K562 (cell line): ENCODE measurements at regions not wholly inside any gene's neighbourhood (a gene's known extent, or its start where the extent isn't known, plus 50 kb on each side); places are given as distances from the start of the nearest gene placed in this dataset.

ENCODE experiments used
- ATAC-seq: fragments of 200-7000 bp; cut with Tn5 transposase; 3 replicates; pipeline ENCODE4 v1.9.1; 2020; ENCODE audit warnings: moderate library complexity
- BruUV-seq: library from RNA; stranded (reverse); fragments of 400-500 nt; replicated peaks from 2 replicates; lab custom pipeline; 2021; lab: Mats Ljungman, UMichigan
- CTCF ChIA-PET: fragments of 300-600 bp; formaldehyde crosslinking; extraction: SDS; loops from one replicate; lab custom pipeline; 2021; ENCODE audit warnings: low intra/inter-chr PET ratio; lab: Yijun Ruan, JAX
- POLR2A ChIA-PET: fragments of 300-600, 350-650 bp; sonication (Branson Sonifier 250); formaldehyde crosslinking; extraction: SDS; loops from one replicate; lab custom pipeline; 2021; ENCODE audit warnings: antibody characterized with exemption, inconsistent platforms; lab: Yijun Ruan, JAX
- DNase-seq, 4 experiments: peaks; one replicate each; pipeline versions ENCODE4 v3.0.0 to v3.0.0-alpha.2; 2011 to 2018; ENCODE audit warnings: low spot score in 3 of 4, mixed read lengths in 3 of 4; ENCODE audit errors: extremely low read depth in 1 of 4
- FAIRE-seq: peaks from 2 replicates; lab custom pipeline; 2011; peaks lifted over from hg19 to GRCh38; lab: Jason Lieb, UNC
- H2AFZ ChIP-seq: 2 replicates; pipeline ENCODE4 v1.6.0; 2011; ENCODE audit warnings: low read depth, low read length, control low read depth, inconsistent platforms
- H3K27ac ChIP-seq: fragments of 200-600 bp; 3 replicates; pipeline ENCODE4 v1.8.0; 2011; ENCODE audit warnings: low read depth, mild to moderate bottlenecking, control low read depth, inconsistent platforms, low read length, moderate library complexity, mixed read lengths; ENCODE audit errors: extremely low read depth
- H3K27me3 ChIP-seq, 2 experiments: fragments of 300-600 bp in 1 of 2; 2 replicates in 1 of 2; 3 replicates in 1 of 2; pipeline versions ENCODE4 v1.6.0 to v1.8.0; 2011; ENCODE audit warnings: inconsistent platforms in 2 of 2, low read length in 2 of 2, mild to moderate bottlenecking in 1 of 2, mixed read lengths in 1 of 2, moderate library complexity in 1 of 2; ENCODE audit not compliant: control insufficient read depth in 2 of 2, insufficient read depth in 2 of 2
- H3K36me3 ChIP-seq: fragments of 300-600 bp; 3 replicates; pipeline ENCODE4 v1.8.0; 2011; ENCODE audit warnings: mild to moderate bottlenecking, low read length, inconsistent platforms; ENCODE audit not compliant: control insufficient read depth, insufficient read depth
- H3K4me1 ChIP-seq, 2 experiments: fragments of 200-600 bp in 1 of 2; replicated peaks in 1 of 2; 2 replicates in 1 of 2; 3 replicates in 1 of 2; pipeline versions ENCODE4 v1.5.1 to v1.8.0; 2011; ENCODE audit warnings: inconsistent platforms in 2 of 2, low read length in 2 of 2, mild to moderate bottlenecking in 1 of 2, mixed read lengths in 1 of 2, moderate library complexity in 1 of 2; ENCODE audit not compliant: control insufficient read depth in 2 of 2, insufficient read depth in 2 of 2
- H3K4me2 ChIP-seq: 2 replicates; pipeline ENCODE4 v1.6.1; 2011; ENCODE audit warnings: low read length, control low read depth, inconsistent platforms, mixed read lengths; ENCODE audit not compliant: insufficient read depth
- H3K4me3 ChIP-seq: fragments of 200-600 bp; sonication (generic), shearing (Covaris generic); 2 replicates; pipeline ENCODE4 v1.5.1; 2016; ENCODE audit warnings: control low read depth, inconsistent platforms
- H3K79me2 ChIP-seq: fragments of 200-600 bp; 3 replicates; pipeline ENCODE4 v1.8.0; 2011; ENCODE audit warnings: low read length, inconsistent platforms; ENCODE audit not compliant: control insufficient read depth, insufficient read depth
- H3K9ac ChIP-seq, 2 experiments: 2 replicates each; pipeline versions ENCODE4 v1.6.0 to v1.6.1; 2011; ENCODE audit warnings: low read depth in 2 of 2, low read length in 2 of 2, control low read depth in 1 of 2, inconsistent platforms in 1 of 2, mild to moderate bottlenecking in 1 of 2, mixed read lengths in 1 of 2; ENCODE audit not compliant: insufficient read depth in 1 of 2
- H3K9me1 ChIP-seq: one replicate; pipeline ENCODE4 v1.6.0; 2011; ENCODE audit warnings: inconsistent platforms, mild to moderate bottlenecking, low read length, moderate library complexity; ENCODE audit not compliant: control insufficient read depth, insufficient read depth
- H3K9me3 ChIP-seq: replicated peaks from 2 replicates; pipeline ENCODE4 v1.5.1; 2011; ENCODE audit warnings: low read depth, low read length, inconsistent platforms; ENCODE audit not compliant: control insufficient read depth, insufficient read depth
- H4K20me1 ChIP-seq: replicated peaks from 2 replicates; pipeline ENCODE4 v1.6.1; 2011; ENCODE audit warnings: low read length, inconsistent platforms, mixed read lengths; ENCODE audit not compliant: control insufficient read depth, insufficient read depth
- BHLHE40 ChIP-seq: IDR thresholded peaks from 2 replicates; pipeline ENCODE4 v1.6.1; 2011; ENCODE audit warnings: low read length, improper control_type of control experiment
- CCNT2 ChIP-seq: IDR thresholded peaks from 2 replicates; pipeline ENCODE4 v1.6.1; 2011; ENCODE audit warnings: borderline replicate concordance, low read depth, mild to moderate bottlenecking, moderate library complexity, mixed read lengths, low read length; ENCODE audit not compliant: insufficient read length; ENCODE audit errors: extremely low read depth
- EHMT2 ChIP-seq: fragments of 450-650 bp; IDR thresholded peaks from 2 replicates; pipeline ENCODE4 v1.6.1; 2018; ENCODE audit warnings: antibody characterized with exemption
- HDAC3 ChIP-seq: fragments of 450-650 bp; IDR thresholded peaks from 2 replicates; pipeline ENCODE4 v1.6.1; 2018; ENCODE audit warnings: borderline replicate concordance, mild to moderate bottlenecking, moderate library complexity; ENCODE audit not compliant: partially characterized antibody
- HIVEP1 ChIP-seq: fragments of 250-450 bp; sonication (Bioruptor Pico); IDR thresholded peaks from 2 replicates; pipeline ENCODE4 v1.4.0; 2020; ENCODE audit warnings: mild to moderate bottlenecking
- MEF2A ChIP-seq: IDR thresholded peaks from 2 replicates; pipeline ENCODE4 v1.6.1; 2011; ENCODE audit warnings: low read depth, mild to moderate bottlenecking, low read length, moderate library complexity; ENCODE audit not compliant: control insufficient read depth
- POLR2B ChIP-seq: fragments of 450-650 bp; IDR thresholded peaks from 2 replicates; pipeline ENCODE4 v1.6.1; 2018; ENCODE audit warnings: low read depth; ENCODE audit not compliant: partially characterized antibody
- SMARCC2 ChIP-seq: fragments of 450-650 bp; IDR thresholded peaks from 2 replicates; pipeline ENCODE4 v1.6.1; 2017; ENCODE audit warnings: antibody characterized with exemption, moderate library complexity, mild to moderate bottlenecking, low read depth
- TEAD4 ChIP-seq, 2 experiments: sonication (generic) in 1 of 2; formaldehyde crosslinking in 1 of 2; IDR thresholded peaks; 2 replicates each; pipeline versions ENCODE4 v1.6.1 to v1.8.0; 2012 to 2022; ENCODE audit warnings: borderline replicate concordance in 1 of 2, inconsistent platforms in 1 of 2, low read length in 1 of 2, mild to moderate bottlenecking in 1 of 2, missing genetic modification reagents in 1 of 2
- XRCC4 ChIP-seq: IDR thresholded peaks from one replicate; pipeline ENCODE4 v1.6.1; 2011; ENCODE audit not compliant: insufficient read depth, insufficient read length; ENCODE audit errors: extremely low read depth
- YY1 ChIP-seq, 3 experiments: IDR thresholded peaks; 2 replicates each; pipeline ENCODE4 v1.6.1; 2011; ENCODE audit warnings: low read length in 2 of 3, mild to moderate bottlenecking in 2 of 3, moderate library complexity in 2 of 3, borderline replicate concordance in 1 of 3, control low read depth in 1 of 3, low read depth in 1 of 3; ENCODE audit not compliant: insufficient read depth in 3 of 3, insufficient replicate concordance in 2 of 3, control insufficient read depth in 1 of 3, insufficient read length in 1 of 3; ENCODE audit errors: extremely low read depth in 1 of 3
- ZKSCAN8 ChIP-seq: fragments of 200-800 bp; sonication (Bioruptor generic); IDR thresholded peaks from 2 replicates; pipeline ENCODE4 v1.6.1; 2016; ENCODE audit warnings: missing genetic modification characterization, missing compliant biosample characterization
- ZNF134 ChIP-seq: fragments of 250-450 bp; sonication (Bioruptor Pico); conservative IDR thresholded peaks from 2 replicates; pipeline ENCODE4 v1.4.0; 2020
- ZNF217 ChIP-seq: sonication (generic); formaldehyde crosslinking; IDR thresholded peaks from 2 replicates; pipeline ENCODE4 v1.8.0; 2022; ENCODE audit warnings: mild to moderate bottlenecking, missing genetic modification reagents
- ZNF561 ChIP-seq: fragments of 450-650 bp; formaldehyde crosslinking; conservative IDR thresholded peaks from 2 replicates; pipeline ENCODE4 v1.4.0; 2020; ENCODE audit warnings: mild to moderate bottlenecking, moderate library complexity
- ZNF766 ChIP-seq: fragments of 200-800 bp; sonication (Bioruptor generic); conservative IDR thresholded peaks from 2 replicates; pipeline ENCODE4 v1.6.1; 2016; ENCODE audit warnings: missing genetic modification characterization, missing compliant biosample characterization
- WGBS: fragments of 100-300 bp; shearing (Covaris generic); methylation state at CpG from one replicate; pipeline ENCODE4 v1.1.6; 2016; ENCODE audit warnings: low coverage, mixed read lengths; ENCODE audit not compliant: insufficient coverage; ENCODE audit errors: missing lambda C conversion rate; 5-methylcytosine and 5-hydroxymethylcytosine counted together
- in situ Hi-C: fragments of 300-500 bp; cut with MboI; formaldehyde crosslinking; loops from 4 replicates; pipeline ENCODE4 v1.15.0; 2018; ENCODE audit warnings: inconsistent platforms, mixed read lengths
- intact Hi-C: fragments of 100-400 bp; cut with micrococcal nuclease; formaldehyde crosslinking; loops from 2 replicates; pipeline ENCODE4 v1.14.2; 2022
- TF ChIP-seq, protein P1 (sequence below), 2 experiments: fragments of 450-650 bp; IDR thresholded peaks; 2 replicates each; pipeline ENCODE4 v1.6.1; 2018; ENCODE audit warnings: mild to moderate bottlenecking in 2 of 2, low read depth in 1 of 2; ENCODE audit not compliant: partially characterized antibody in 2 of 2

GRCh38 chr4:44859477-44859876 is 133.1 kb upstream of the GNPDA2 start:
- H3K36me3 ChIP-seq, result no peaks in the 10 kb centered on the region
- FAIRE-seq (no peak), DNase-seq (no peak), ATAC-seq (no peak)
- H3K4me1 ChIP-seq, result no peaks in the 10 kb centered on the region
- no peak overlapping the region for H3K27ac ChIP-seq
- no peak overlapping the region for H3K4me3 ChIP-seq
- H3K9me3 ChIP-seq, result no peaks in the 10 kb centered on the region
- no peak overlapping the region for H3K4me2 ChIP-seq
- 0% methylated on average over 2 of the region's 2 CpGs for WGBS
- H4K20me1 ChIP-seq, result no peaks in the 10 kb centered on the region
- H3K79me2 ChIP-seq, result no peaks in the 10 kb centered on the region
- no peak overlapping the region for H2AFZ ChIP-seq
- no TSS peak for BruUV-seq
- H3K9ac ChIP-seq, result no peak overlapping the region
- POLR2A ChIA-PET, result no interaction called here
- in situ Hi-C loops (no loop called here), intact Hi-C loops (no loop called here)
- CTCF ChIA-PET, result no interaction called here
- no peaks in the 10 kb centered on the region for H3K9me1 ChIP-seq
- no peaks in the 10 kb centered on the region for H3K27me3 ChIP-seq
- TF ChIP-seq HDAC3 (no peak), BHLHE40 (no peak), ZNF766 (CRISPR knock-in tag) (no peak), XRCC4 (no peak), MEF2A (no peak), ZNF134 (CRISPR knock-in tag) (no peak), TEAD4 (IDR thresholded peaks at IDR 0.05; ENCODE audit: low read length) (no peak), TEAD4 (CRISPR knock-in tag; IDR thresholded peaks at IDR 0.05; ENCODE audit: borderline replicate concordance) (no peak), EHMT2 (no peak), YY1 (IDR thresholded peaks at IDR 0.05; ENCODE audit: borderline replicate concordance in 1 of 3, control insufficient read depth in 1 of 3, extremely low read depth in 1 of 3, insufficient read depth in 3 of 3, insufficient read length in 1 of 3, insufficient replicate concordance in 2 of 3, low read depth in 1 of 3, low read length in 2 of 3) (no peak), ZKSCAN8 (CRISPR knock-in tag) (no peak), HIVEP1 (CRISPR knock-in tag) (no peak), ZNF561 (CRISPR knock-in tag) (no peak), POLR2B (no peak), ZNF217 (CRISPR knock-in tag) (no peak), SMARCC2 (no peak), CCNT2 (no peak)
- TF ChIP-seq, protein P1, sequence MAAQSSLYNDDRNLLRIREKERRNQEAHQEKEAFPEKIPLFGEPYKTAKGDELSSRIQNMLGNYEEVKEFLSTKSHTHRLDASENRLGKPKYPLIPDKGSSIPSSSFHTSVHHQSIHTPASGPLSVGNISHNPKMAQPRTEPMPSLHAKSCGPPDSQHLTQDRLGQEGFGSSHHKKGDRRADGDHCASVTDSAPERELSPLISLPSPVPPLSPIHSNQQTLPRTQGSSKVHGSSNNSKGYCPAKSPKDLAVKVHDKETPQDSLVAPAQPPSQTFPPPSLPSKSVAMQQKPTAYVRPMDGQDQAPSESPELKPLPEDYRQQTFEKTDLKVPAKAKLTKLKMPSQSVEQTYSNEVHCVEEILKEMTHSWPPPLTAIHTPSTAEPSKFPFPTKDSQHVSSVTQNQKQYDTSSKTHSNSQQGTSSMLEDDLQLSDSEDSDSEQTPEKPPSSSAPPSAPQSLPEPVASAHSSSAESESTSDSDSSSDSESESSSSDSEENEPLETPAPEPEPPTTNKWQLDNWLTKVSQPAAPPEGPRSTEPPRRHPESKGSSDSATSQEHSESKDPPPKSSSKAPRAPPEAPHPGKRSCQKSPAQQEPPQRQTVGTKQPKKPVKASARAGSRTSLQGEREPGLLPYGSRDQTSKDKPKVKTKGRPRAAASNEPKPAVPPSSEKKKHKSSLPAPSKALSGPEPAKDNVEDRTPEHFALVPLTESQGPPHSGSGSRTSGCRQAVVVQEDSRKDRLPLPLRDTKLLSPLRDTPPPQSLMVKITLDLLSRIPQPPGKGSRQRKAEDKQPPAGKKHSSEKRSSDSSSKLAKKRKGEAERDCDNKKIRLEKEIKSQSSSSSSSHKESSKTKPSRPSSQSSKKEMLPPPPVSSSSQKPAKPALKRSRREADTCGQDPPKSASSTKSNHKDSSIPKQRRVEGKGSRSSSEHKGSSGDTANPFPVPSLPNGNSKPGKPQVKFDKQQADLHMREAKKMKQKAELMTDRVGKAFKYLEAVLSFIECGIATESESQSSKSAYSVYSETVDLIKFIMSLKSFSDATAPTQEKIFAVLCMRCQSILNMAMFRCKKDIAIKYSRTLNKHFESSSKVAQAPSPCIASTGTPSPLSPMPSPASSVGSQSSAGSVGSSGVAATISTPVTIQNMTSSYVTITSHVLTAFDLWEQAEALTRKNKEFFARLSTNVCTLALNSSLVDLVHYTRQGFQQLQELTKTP (IDR thresholded peaks at IDR 0.05; ENCODE audit: low read depth in 1 of 2, partially characterized antibody in 2 of 2), result no peak
